GM21528 (cell line): ENCODE measurements at regions not wholly inside any gene's neighbourhood (a gene's known extent, or its start where the extent isn't known, plus 50 kb on each side); places are given as distances from the start of the nearest gene placed in this dataset.

Experiments used
- ATAC-seq: cut with Tn5 transposase; IDR thresholded peaks from one replicate; pipeline ENCODE4 v1.9.1; 2021; ENCODE audit warnings: mild to moderate bottlenecking, moderate library complexity; ENCODE audit not compliant: unreplicated experiment, low FRiP score

GRCh38 chr14:73783107-73783727 is 68.4 kb upstream of the PTGR2 start:
- no peak for ATAC-seq

- ATAC-seq = no peak
Observed at GRCh38 chr14:73782623-73783022, 68.4 kb upstream of the PNMA1 start.

DNA sequence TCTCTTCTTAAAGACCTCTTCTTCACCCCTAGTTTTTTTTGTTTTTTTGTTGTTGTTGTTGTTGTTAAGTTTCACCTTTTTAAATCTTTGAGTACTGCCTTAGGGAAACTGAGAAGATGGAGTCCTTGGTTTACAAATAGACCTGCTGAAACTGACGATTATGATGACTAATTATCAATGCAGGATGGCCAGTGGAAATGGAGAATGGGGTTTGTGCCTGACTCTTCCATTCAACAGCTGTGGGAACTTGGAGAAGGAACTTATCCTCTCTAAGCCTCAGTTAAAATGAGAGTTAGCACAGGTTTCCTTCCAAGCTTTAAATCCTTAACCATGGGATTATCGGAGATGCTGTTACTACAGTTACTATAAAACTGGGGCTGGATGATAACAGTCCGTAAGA is 66.7 kb upstream of the PNMA1 start:
- no peak for ATAC-seq

GRCh38 chr14:73780391-73780790 is 66.2 kb upstream of the PNMA1 start:
- no peak for ATAC-seq

- ATAC-seq = no peak
Observed at GRCh38 chr14:73778736-73779135, 64.6 kb upstream of the PNMA1 start.

DNA sequence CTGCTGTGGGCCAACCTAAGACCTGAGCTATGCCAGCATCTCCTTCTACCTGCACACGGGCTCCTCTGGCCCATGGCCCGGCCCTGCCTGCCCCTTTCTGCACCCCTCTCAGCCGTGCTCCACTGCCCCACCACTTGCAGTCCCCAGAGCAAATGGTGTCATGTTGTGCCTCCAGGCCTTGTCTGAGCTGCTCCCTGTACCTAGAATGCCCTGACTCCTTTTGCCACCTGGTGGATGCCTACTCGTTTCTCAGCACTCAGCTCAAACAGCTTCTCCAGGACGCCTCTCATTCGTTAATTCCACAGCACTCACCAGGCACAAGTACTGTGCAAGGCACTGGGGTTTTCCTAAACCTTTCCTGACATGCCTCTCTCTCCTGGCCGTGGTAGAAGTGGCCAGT is 63.2 kb upstream of the PNMA1 start:
- ATAC-seq = no peak

DNA sequence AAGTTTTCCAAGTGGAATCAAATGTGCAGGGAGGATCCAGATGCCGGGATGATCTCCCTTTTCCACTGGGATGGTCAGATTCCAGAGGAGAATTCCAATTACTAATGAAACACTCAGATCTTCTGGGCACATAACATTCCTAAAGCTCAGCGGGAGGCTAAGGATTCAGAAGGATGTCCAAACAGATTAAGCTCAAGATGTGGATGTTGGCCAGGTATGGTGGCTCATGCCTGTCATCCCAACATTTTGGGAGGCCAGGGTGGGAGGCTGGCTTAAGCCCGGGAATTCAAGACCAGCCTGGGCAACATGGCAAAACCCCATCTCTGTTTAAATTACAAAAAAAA is 62.0 kb upstream of the PNMA1 start:
- no peak for ATAC-seq

DNA sequence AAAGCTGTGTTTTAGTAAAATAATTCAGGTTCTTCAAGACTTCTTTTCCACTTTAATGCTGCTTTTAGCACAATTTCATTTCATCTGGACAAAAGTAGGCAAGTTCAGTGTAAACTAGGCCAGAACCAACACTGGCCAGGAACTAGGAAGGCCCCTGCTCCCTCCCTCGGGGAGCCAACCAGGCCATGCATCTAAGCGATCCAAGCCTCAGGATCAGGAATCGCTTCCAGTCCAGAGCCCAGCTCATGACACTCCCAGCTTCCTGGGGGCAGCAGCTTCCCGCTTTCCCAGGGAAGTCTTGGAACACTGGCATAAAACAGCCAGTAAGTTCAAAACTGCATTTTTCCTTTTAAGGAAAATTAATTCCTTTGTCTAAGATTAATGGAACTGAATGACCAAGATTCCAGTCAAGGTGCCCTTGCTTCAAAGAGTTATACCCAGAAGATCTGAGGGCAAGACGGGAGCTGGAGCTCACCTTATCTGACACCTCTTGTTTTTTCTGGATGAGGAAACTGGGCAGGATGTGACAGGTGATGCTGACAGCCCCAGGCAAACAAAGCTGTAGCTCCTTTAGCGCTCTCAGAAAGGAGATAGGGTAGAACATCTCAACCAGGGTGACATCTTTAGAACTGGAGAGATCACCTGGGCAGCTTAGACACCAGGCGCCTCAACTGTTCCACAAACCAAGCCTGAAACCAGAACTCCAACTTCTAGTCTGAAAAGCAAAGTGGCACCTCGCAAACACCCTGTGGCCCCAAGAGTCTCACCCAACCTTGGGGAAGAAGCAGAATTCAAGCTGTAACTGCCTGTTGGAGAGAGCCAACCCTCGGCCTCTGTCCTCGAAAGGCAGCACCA is 61.4 kb upstream of the PNMA1 start:
- no peak for ATAC-seq

GRCh38 chr14:73774671-73775070 is 60.5 kb upstream of the PNMA1 start:
- no peak for ATAC-seq

DNA sequence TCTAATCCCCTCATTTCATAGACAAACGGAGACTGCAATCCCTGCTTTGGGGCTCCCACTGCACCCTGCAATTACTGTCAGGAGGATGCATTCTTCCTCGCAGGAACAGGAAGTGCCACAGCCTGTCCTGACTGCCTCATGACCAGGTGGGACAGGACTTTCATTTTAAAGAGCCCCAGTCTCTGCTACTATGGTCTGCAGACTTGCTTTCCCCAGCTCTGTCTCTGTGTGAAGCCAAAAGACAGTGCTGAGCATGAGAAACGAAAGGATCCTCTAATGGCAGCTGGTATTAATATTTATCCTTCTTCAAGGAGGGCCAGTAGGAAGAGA is 60.0 kb upstream of the PNMA1 start:
- no peak for ATAC-seq

DNA sequence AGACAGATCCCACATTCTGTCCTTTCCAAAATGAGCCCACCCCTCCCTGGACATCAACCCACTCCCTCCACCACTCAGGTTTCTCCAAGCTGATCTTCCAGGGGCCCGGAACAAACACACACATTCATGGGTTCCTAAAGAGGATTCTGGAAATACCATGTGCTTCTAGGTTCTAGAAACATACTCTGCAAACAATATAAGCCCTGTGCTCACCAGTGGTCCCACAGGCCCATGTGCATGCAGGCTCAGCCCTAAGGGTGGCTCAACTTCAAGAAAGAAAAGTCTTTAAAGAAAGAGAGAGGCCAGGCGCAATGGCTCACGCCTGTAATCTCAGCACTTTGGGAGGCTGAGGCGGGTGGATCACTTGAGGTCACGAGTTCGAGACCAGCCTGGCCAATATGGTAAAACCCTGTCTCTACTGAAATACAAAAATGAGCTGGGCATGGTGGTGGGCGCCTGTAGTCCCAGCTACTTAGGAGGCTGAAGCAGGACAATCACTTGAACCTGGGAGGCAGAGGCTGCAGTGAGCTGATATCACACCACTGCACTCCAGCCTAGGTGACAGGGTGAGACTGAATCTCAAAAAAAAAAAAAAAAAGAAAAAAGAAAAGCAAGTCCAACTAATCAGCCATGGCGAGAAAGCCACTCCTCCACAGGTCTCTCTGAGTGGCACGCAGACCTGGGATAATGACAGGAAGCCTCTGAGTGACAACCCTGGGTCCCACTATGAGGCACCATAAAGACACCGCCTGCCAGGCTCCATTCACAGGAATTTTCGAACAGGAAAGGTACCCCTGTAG is 59.5 kb upstream of the PNMA1 start:
- no peak for ATAC-seq

- peak; percentile 45 for ATAC-seq
Observed at GRCh38 chr14:73771848-73772638, 57.9 kb upstream of the PNMA1 start.

DNA sequence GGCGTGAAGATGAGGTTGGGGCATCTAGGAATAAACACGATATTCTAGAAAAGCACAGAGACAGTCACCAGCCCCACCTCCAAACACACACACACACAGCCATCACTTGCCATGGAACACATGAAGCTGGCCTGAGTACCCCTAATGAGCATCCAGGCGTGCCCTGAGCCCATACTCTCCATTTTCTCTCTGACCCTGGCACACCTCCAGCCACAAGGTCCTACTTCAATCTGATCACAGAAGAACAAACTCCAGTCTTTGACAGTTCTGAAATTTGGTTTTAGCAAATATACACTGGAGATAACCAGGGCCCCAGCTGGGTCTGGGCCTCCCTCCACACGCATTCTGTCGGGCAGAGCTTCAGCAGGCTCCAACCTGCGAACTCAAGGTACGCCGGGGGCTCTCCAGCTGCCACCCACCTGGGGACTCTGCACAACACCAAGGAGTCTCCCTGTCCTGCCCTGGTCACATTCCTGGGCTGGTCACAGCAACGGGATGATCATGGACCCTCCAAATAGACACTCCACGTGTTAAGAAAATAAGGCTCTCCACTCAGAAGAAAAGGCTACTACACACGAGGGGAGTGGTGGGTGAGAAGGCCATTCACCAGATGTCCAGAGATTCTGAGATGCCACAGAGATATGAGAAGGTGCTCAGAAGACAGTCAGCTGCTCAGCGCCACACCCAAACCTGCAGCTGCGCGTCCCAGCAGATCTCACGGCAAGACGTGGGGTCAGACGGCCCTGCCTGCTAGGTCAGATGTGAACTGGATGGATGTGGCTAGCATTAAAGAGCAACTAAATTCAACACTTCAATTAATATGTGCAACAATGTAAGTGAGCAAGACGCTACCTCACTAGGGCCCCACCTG is 57.0 kb upstream of the PNMA1 start:
- peak; percentile 16 for ATAC-seq

DNA sequence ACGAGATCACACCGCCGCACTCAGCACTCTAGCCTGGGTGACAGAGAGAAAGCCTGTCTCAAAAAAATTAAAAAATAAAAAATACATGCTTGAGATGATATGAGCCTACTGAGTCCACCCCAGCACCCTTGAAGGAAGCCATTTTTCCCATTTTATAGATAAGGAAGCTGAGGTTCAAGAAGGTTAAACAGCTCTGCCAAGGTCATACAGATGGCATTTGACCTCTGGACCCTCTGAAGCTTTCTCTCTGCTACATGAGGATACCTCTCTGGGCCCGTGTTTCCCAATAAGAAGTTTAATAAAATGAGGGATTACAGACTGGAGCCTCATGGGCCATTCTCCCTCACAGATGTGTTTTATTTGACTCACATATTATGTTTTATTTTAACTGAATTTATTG is 53.9 kb upstream of the PNMA1 start:
- no peak for ATAC-seq

DNA sequence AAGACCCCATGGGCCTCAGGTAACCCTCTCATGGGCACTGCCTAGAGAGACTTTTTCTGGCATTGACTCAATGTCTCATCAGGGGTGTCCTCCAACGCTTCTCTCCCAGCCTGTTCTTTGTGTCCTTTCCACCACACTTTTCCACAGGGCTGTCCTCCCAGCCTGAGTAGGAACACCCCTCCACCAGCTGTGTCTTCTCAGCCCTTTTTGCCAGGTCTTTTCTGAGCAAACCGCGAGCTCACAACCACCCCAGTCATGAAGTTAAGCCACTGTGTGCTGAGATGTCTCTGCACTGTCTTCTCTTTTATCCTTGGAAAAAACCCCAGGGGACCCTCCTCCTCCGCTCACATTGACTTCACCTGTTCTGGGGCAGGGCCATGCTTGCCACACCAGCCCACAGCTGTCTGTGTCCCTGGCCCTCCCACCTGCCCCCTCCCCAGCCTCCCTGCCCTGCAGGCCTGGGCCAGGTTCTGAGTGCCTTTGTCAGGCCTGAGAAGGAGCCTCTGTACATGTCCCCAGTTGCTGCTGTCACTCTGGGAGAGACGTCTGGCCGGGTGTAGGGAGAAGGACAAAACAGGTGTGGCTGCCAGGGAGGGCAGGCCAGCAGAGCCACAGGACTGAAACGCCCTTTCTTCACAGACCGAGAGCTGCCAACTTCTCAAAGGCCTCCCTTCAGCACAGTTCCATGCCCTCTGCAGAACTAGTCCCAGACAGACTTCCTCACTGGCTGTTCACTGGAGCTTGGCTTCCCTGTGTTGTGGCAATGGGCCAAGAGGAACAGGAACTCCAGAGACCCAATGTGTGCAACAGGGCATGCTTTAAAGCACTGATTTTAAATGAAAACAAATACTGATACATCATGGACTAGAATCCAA is 50.5 kb upstream of the PNMA1 start:
- ATAC-seq = no peak
